GM12878 (cell line): ENCODE measurements at regions not wholly inside any gene's neighbourhood (a gene's known extent, or its start where the extent isn't known, plus 50 kb on each side); places are given as distances from the start of the nearest gene placed in this dataset.

Experiments used
- ATAC-seq: fragments of 200-7000 bp; cut with Tn5 transposase; 3 replicates; pipeline ENCODE4 v1.9.1; 2020; ENCODE audit warnings: mild to moderate bottlenecking, moderate library complexity
- BruUV-seq: library from RNA; stranded (reverse); fragments of 400-500 nt; replicated peaks from 2 replicates; lab custom pipeline; 2021; lab: Mats Ljungman, UMichigan
- CTCF ChIA-PET: fragments of 300-600 bp; sonication (Branson Sonifier 250); formaldehyde crosslinking; extraction: SDS; loops from one replicate; lab custom pipeline; 2021; ENCODE audit warnings: inconsistent platforms; lab: Yijun Ruan, JAX
- POLR2A ChIA-PET: fragments of 350-600 bp; formaldehyde crosslinking; extraction: SDS; loops from one replicate; lab custom pipeline; 2021; ENCODE audit warnings: inconsistent platforms; lab: Charles Lee
- RAD21 ChIA-PET: fragments of 300-600 bp; sonication (Branson Sonifier 250); formaldehyde crosslinking; loops from one replicate; lab custom pipeline; 2023; ENCODE audit warnings: antibody characterized with exemption; ENCODE audit not compliant: unreplicated experiment; lab: Charles Lee
- SMC1A ChIA-PET: fragments of 300-600 bp; sonication (Branson Sonifier 250); formaldehyde crosslinking; loops from one replicate; lab custom pipeline; 2023; ENCODE audit not compliant: unreplicated experiment, uncharacterized antibody; lab: Charles Lee
- DNase-seq: peaks from one replicate; pipeline ENCODE4 v3.0.0-alpha.2; 2011; ENCODE audit warnings: low read depth, low spot score
- FAIRE-seq: peaks from 3 replicates; lab custom pipeline; 2011; peaks lifted over from hg19 to GRCh38; lab: Jason Lieb, UNC
- H2AFZ ChIP-seq: 2 replicates; pipeline ENCODE4 v1.6.0; 2011; ENCODE audit warnings: low read depth, low read length, control low read depth; ENCODE audit not compliant: control insufficient read depth
- H3K27ac ChIP-seq: 2 replicates; pipeline ENCODE4 v1.5.1; 2011; ENCODE audit warnings: control low read depth; ENCODE audit not compliant: control insufficient read depth, insufficient read depth
- H3K27me3 ChIP-seq, 2 experiments: replicated peaks in 1 of 2; 2 replicates each; pipeline versions ENCODE4 v1.6.0 to v1.6.1; 2011; ENCODE audit warnings: low read length in 1 of 2; ENCODE audit not compliant: control insufficient read depth in 2 of 2, insufficient read depth in 2 of 2
- H3K36me3 ChIP-seq, 2 experiments: 2 replicates each; pipeline ENCODE4 v1.5.1; 2011; ENCODE audit warnings: low read length in 1 of 2; ENCODE audit not compliant: control insufficient read depth in 2 of 2, insufficient read depth in 2 of 2
- H3K4me1 ChIP-seq: 2 replicates; pipeline ENCODE4 v1.6.1; 2011; ENCODE audit warnings: mild to moderate bottlenecking, low read length, moderate library complexity, mixed read lengths; ENCODE audit not compliant: control insufficient read depth, insufficient read depth
- H3K4me2 ChIP-seq: 2 replicates; pipeline ENCODE4 v1.6.0; 2011; ENCODE audit warnings: control low read depth; ENCODE audit not compliant: control insufficient read depth, insufficient read depth
- H3K4me3 ChIP-seq: fragments of 200-600 bp; sonication (generic); 2 replicates; pipeline ENCODE4 v1.5.1; 2016
- H3K79me2 ChIP-seq: 2 replicates; pipeline ENCODE4 v1.6.0; 2011; ENCODE audit warnings: low read length; ENCODE audit not compliant: control insufficient read depth, insufficient read depth
- H3K9ac ChIP-seq: 2 replicates; pipeline ENCODE4 v1.8.0; 2011; ENCODE audit warnings: low read length, control low read depth, mixed read lengths; ENCODE audit not compliant: control insufficient read depth, insufficient read depth
- H3K9me3 ChIP-seq: replicated peaks from 3 replicates; pipeline ENCODE4 v1.5.1; 2011; ENCODE audit warnings: mild to moderate bottlenecking, low read length; ENCODE audit not compliant: control insufficient read depth, insufficient read depth
- H4K20me1 ChIP-seq: 2 replicates; pipeline ENCODE4 v1.6.0; 2011; ENCODE audit not compliant: control insufficient read depth, insufficient read depth
- CBX5 ChIP-seq: sonication (generic); IDR thresholded peaks from 2 replicates; pipeline ENCODE4 v1.6.1; 2016; ENCODE audit warnings: low read depth, moderate library complexity, mild to moderate bottlenecking, inconsistent platforms
- ETV6 ChIP-seq, 2 experiments: fragments of 450-650 bp in 1 of 2; IDR thresholded peaks in 1 of 2; conservative IDR thresholded peaks in 1 of 2; 2 replicates each; pipeline ENCODE4 v1.6.1; 2014; ENCODE audit warnings: antibody characterized with exemption in 1 of 2, borderline replicate concordance in 1 of 2, low read depth in 1 of 2, mild to moderate bottlenecking in 1 of 2, moderate library complexity in 1 of 2
- EZH2 ChIP-seq: IDR thresholded peaks from 2 replicates; pipeline ENCODE4 v1.6.1; 2012; ENCODE audit warnings: low read depth, mild to moderate bottlenecking, control low read depth, inconsistent platforms, low read length, borderline replicate concordance; ENCODE audit not compliant: control insufficient read depth
- IRF4 ChIP-seq: IDR thresholded peaks from 2 replicates; pipeline ENCODE4 v1.6.1; 2011; ENCODE audit warnings: low read depth, low read length
- PAX8 ChIP-seq: fragments of 450-650 bp; IDR thresholded peaks from 2 replicates; pipeline ENCODE4 v1.6.1; 2017; ENCODE audit warnings: mild to moderate bottlenecking, moderate library complexity
- RB1 ChIP-seq: fragments of 450-650 bp; formaldehyde crosslinking; IDR thresholded peaks from 2 replicates; pipeline ENCODE4 v1.6.1; 2017; ENCODE audit warnings: mild to moderate bottlenecking, borderline replicate concordance
- SMARCA5 ChIP-seq: fragments of 450-650 bp; IDR thresholded peaks from 2 replicates; pipeline ENCODE4 v1.6.1; 2017; ENCODE audit warnings: mild to moderate bottlenecking
- TBL1XR1 ChIP-seq: IDR thresholded peaks from 2 replicates; pipeline ENCODE4 v1.6.1; 2012; ENCODE audit warnings: low read depth, low read length, improper control_type of control experiment
- in situ Hi-C: fragments of 300-500 bp; cut with MboI; formaldehyde crosslinking; loops from 9 replicates; pipeline ENCODE4 v1.14.3; 2018; ENCODE audit warnings: mixed read lengths
- intact Hi-C: fragments of 100-400 bp; cut with micrococcal nuclease; formaldehyde crosslinking; loops from one replicate; pipeline ENCODE4 v1.14.2; 2022; ENCODE audit not compliant: unreplicated experiment
- TF ChIP-seq, protein P1 (sequence below): fragments of 450-650 bp; IDR thresholded peaks from 2 replicates; pipeline ENCODE4 v1.6.1; 2017; ENCODE audit warnings: mild to moderate bottlenecking, moderate library complexity
- TF ChIP-seq, protein P2 (sequence below): fragments of 450-650 bp; IDR thresholded peaks from 2 replicates; pipeline ENCODE4 v1.6.1; 2018; ENCODE audit warnings: mild to moderate bottlenecking, low read depth, moderate library complexity; ENCODE audit not compliant: partially characterized antibody

DNA sequence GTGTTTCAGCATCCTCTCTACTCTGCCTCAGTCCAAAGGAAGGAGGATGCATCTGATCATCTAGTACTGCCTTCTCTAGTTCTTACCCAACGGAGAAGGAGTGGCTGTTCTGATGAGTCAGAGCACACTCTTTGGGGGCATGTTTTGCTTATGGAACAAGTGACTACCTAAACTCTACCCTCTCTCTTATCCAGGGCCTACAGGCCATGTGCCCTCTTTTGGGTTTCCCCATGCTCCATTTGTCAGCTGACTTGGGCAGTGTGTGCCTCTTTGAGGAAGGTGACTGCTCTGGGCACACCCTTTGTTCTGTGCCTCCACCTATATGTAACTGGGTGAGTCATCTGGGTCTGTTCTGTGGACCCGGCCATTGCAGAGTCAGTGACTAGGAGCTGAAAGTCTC, 89.6 kb upstream of the BNC2 start (continued):
- TF ChIP-seq, protein P1, sequence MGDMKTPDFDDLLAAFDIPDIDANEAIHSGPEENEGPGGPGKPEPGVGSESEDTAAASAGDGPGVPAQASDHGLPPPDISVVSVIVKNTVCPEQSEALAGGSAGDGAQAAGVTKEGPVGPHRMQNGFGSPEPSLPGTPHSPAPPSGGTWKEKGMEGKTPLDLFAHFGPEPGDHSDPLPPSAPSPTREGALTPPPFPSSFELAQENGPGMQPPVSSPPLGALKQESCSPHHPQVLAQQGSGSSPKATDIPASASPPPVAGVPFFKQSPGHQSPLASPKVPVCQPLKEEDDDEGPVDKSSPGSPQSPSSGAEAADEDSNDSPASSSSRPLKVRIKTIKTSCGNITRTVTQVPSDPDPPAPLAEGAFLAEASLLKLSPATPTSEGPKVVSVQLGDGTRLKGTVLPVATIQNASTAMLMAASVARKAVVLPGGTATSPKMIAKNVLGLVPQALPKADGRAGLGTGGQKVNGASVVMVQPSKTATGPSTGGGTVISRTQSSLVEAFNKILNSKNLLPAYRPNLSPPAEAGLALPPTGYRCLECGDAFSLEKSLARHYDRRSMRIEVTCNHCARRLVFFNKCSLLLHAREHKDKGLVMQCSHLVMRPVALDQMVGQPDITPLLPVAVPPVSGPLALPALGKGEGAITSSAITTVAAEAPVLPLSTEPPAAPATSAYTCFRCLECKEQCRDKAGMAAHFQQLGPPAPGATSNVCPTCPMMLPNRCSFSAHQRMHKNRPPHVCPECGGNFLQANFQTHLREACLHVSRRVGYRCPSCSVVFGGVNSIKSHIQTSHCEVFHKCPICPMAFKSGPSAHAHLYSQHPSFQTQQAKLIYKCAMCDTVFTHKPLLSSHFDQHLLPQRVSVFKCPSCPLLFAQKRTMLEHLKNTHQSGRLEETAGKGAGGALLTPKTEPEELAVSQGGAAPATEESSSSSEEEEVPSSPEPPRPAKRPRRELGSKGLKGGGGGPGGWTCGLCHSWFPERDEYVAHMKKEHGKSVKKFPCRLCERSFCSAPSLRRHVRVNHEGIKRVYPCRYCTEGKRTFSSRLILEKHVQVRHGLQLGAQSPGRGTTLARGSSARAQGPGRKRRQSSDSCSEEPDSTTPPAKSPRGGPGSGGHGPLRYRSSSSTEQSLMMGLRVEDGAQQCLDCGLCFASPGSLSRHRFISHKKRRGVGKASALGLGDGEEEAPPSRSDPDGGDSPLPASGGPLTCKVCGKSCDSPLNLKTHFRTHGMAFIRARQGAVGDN, result no peak
- TF ChIP-seq ETV6 (conservative IDR thresholded peaks at IDR 0.05 in 1 of 2, IDR thresholded peaks at IDR 0.05 in 1 of 2; ENCODE audit: borderline replicate concordance in 1 of 2, low read depth in 1 of 2), result no peak

DNA sequence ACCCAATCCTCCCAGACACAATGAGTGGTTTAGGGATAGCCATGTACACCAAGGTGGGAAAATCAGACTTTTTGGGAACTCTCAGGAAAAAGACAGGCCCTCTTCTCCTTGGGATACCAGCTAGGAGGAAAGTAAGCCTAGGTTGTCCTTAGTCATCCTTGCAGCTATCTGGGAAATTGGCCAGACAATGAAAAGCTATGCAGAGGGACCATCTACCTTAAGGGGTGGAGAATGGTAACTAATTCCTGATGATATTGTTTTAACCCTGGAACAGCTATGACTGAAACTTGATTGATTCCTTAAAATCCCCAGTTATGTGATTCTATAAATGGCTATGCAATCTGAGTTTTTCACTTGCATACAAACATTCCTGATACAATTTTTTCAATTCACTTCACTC, 88.9 kb upstream of the BNC2 start:
- no peaks in the 10 kb centered on the region for H3K79me2 ChIP-seq
- SMC1A ChIA-PET, result no interaction called here
- FAIRE-seq (no peak), ATAC-seq (no peak), DNase-seq (no peak)
- intact Hi-C loops, result no loop called here
- no peak overlapping the region for H3K4me3 ChIP-seq
- POLR2A ChIA-PET, result no interaction called here
- no TSS peak for BruUV-seq
- H3K9me3 ChIP-seq, result no peaks in the 10 kb centered on the region
- no peaks in the 10 kb centered on the region for H3K27me3 ChIP-seq
- H3K4me1 ChIP-seq, result no peaks in the 10 kb centered on the region
- CTCF ChIA-PET, result no interaction called here
- H4K20me1 ChIP-seq, result no peaks in the 10 kb centered on the region
- H3K9ac ChIP-seq, result no peak overlapping the region
- no peak overlapping the region for H3K27ac ChIP-seq
- RAD21 ChIA-PET, result no interaction called here
- TF ChIP-seq PAX8 (no peak), RB1 (no peak), TBL1XR1 (no peak), EZH2 (no peak), IRF4 (no peak), SMARCA5 (no peak), CBX5 (no peak)
- TF ChIP-seq, protein P2, sequence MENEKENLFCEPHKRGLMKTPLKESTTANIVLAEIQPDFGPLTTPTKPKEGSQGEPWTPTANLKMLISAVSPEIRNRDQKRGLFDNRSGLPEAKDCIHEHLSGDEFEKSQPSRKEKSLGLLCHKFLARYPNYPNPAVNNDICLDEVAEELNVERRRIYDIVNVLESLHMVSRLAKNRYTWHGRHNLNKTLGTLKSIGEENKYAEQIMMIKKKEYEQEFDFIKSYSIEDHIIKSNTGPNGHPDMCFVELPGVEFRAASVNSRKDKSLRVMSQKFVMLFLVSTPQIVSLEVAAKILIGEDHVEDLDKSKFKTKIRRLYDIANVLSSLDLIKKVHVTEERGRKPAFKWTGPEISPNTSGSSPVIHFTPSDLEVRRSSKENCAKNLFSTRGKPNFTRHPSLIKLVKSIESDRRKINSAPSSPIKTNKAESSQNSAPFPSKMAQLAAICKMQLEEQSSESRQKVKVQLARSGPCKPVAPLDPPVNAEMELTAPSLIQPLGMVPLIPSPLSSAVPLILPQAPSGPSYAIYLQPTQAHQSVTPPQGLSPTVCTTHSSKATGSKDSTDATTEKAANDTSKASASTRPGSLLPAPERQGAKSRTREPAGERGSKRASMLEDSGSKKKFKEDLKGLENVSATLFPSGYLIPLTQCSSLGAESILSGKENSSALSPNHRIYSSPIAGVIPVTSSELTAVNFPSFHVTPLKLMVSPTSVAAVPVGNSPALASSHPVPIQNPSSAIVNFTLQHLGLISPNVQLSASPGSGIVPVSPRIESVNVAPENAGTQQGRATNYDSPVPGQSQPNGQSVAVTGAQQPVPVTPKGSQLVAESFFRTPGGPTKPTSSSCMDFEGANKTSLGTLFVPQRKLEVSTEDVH, result no peak
- H3K4me2 ChIP-seq, result no peak overlapping the region
- no peaks in the 10 kb centered on the region for H3K36me3 ChIP-seq
- no peak overlapping the region for H2AFZ ChIP-seq
- in situ Hi-C loops, result no loop called here
